NOMO-1 (cell line): ENCODE measurements at regions not wholly inside any gene's neighbourhood (a gene's known extent, or its start where the extent isn't known, plus 50 kb on each side); places are given as distances from the start of the nearest gene placed in this dataset.
"Not testable (repeated sequence)": the region's sequence is repeated elsewhere in the genome, so short reads cannot be mapped to it uniquely, and the experiment has no call there.

Experiments used
- DNase-seq, 2 experiments: peaks; one replicate each; lab custom pipeline; 2025; ENCODE audit not compliant: unreplicated experiment in 2 of 2; lab: John Stamatoyannopoulos, UW

DNA sequence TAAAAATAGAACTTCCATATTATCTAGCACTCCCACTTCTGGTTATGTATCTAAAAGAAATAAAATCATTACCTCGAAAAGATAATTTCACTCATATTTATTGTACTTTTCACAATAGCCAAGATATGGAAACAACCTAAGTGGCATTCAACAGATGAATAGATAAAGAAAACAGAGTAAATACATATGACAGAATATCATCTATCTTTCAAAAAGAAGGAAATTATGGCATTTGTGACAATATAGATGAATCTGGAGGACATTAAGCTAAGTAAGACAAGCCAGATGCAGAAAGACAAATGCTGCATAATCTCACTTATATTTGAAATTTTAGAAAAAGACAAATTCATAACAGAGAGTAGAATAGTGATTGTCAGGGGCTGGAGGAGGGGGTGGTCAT is 590.0 kb upstream of the ANO3 start:
- DNase-seq = no peak

- no peak for DNase-seq
These were observed 589.1 kb upstream of the ANO3 start for GRCh38 chr11:25742800-25743199.

DNA sequence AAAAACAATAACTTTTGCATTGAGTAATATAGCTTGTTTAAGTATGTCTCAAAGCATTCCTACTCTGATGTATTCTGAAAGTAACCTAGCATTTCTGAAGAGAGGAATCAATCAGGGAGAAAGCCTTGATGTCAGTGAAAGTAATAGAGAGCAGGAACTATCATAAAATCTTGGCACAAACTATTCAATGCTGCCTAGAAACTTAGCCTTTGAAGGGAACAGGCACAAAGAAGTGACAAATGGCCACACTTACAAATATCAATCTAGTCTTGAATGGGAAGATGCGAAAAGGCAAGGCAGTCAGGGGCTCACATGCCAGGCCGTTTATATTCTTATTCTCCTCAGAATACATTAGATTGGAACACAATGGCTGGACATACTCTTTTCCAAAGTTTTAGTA is 576.5 kb upstream of the ANO3 start:
- no peak for DNase-seq

- no peak for DNase-seq
These were observed 575.9 kb upstream of the ANO3 start for GRCh38 chr11:25755918-25756584.

DNA sequence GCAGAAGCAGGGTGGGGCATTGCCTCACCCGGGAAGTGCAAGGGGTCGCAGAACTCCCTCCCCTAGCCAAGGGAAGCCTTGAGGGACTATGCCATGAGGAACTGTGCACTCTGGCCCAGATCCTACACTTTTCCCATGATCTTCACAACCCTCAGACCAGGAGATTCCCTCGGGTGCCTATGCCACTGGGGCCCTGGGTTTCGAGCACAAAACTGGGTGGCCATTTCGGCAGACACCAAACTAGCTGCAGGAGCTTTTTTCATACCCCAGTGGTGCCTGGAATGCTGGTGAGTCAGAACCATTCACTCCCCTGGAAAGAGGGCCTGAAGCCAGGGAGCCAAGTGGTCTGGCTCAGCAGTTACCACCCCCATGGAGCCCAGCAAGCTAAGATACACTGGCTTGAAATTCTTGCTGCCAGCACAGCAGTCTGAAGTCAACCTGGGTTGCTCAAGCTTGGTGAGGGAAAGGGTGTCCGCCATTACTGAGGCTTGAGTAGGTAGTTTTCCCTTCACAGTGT is 573.7 kb upstream of the ANO3 start:
- no peak for DNase-seq

GRCh38 chr11:25766332-25767015 is 565.5 kb upstream of the ANO3 start:
- DNase-seq = no peak

DNA sequence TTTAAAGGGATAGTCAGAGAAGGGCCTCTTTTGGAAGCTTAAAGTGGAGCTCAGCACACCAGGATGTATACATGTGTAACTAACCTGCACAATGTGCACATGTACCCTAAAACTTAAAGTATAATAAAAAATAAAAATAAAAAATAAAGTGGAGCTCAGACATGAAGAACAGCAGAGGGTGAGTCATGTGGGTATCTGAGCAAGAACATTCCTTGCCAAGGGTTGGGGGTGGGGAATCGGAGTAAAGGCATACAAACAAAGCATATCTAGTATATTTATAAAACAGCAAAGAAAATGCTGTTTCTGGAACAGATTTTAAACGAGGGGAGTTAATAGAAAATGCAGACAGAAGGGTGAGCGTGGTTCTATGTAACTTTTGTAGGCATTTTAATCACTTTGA is 562.6 kb upstream of the ANO3 start:
- no peak for DNase-seq

DNA sequence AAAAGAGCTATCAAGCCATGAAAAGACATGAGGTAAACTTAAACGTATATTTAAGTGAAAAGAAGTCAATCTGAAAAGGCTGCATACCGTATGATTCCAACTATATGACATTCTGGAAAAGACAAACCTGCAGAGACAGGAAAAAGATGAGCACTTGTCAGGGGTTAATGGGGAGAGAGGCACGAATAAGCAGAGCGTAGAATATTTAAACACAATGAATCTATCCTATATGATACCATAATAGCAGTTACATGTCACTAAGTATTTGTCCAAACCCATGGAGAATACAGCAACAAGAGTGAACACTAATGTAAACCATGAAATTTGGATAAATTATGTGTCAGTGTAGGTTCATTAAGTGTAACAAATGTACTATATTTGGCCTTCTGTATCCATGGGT is 560.3 kb upstream of the ANO3 start:
- DNase-seq = no peak

- no peak for DNase-seq
These were observed 556.3 kb upstream of the ANO3 start for GRCh38 chr11:25775603-25776002.

DNA sequence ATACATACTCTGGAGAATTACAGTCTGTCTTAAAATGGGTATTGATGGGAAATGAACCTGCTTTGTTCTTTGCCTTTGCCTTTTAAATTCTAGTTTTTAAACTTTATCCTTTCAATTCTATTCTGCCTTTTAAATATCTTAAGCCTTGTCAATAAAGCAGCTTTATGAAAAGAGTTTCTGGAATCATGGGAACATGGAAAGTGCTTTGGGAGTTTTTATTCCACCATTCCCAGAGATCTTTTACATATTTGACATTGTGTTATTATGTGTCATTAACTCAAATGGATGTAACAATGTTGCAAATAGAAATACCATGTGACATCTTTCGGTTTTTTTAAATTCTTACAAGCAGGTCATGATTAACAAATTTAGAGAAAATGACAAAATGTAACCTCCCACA is 555.7 kb upstream of the ANO3 start:
- no peak for DNase-seq

GRCh38 chr11:25777343-25777742 is 554.6 kb upstream of the ANO3 start:
- no peak for DNase-seq

DNA sequence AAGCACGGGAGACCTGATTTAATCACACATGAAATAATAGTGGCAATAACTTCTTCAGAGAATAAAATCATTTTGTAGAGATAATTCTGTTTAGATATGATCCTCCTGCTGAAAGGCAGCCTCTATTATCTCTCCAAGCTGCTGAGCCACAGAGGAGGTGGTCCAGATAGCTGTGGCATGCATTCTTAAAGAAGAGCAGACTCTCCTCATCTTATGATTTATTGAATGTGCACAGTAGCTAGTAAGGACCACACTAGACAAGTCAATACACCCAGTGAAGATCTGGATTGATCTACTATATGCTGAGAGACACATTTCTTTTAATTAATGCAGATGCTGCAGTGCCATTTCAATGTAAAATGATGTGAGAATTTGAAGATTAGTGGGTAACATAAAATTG is 552.9 kb upstream of the ANO3 start:
- no peak for DNase-seq

DNA sequence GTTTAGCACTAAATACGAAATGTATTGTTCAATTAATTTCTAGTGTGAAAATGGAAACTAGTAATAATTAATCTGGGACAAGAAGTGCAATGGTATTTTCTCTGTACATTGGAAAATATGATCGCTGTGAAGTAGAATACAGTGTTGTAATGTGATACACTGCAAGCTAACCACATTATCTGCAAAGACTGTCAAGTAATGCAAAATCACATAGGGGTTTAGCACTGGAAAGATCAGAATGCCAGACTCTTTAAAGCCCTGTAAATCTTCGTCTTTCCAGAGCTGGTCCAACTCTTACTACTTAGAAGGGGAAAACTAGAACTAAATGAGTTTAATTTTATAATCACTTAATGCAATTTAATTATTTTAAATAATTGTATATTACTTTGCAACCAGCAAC is 544.5 kb upstream of the ANO3 start:
- DNase-seq = no peak

DNA sequence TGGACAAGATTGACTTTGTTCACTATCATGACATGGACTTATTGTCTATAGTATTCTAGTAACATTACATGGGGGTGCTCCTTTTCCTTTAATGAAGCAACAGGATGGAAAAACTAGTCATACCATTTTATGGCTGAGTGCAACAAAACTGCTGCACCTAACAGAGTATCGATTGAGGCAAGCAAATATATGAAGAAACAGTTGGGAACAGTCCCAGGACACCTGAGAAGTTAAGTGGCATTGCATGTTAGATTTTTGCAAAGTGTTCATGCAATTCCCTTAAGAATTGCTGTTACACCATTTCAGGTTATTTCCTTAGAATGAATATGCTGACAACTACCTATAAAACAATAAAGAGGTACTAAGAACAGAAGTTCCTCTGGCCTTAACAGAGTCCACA is 541.5 kb upstream of the ANO3 start:
- no peak for DNase-seq

- no peak for DNase-seq
These were observed 538.3 kb upstream of the ANO3 start for GRCh38 chr11:25793637-25794036.

- no peak for DNase-seq
These were observed 537.1 kb upstream of the ANO3 start for GRCh38 chr11:25794804-25795203.

GRCh38 chr11:25816411-25816810 is 515.5 kb upstream of the ANO3 start:
- DNase-seq = no peak

DNA sequence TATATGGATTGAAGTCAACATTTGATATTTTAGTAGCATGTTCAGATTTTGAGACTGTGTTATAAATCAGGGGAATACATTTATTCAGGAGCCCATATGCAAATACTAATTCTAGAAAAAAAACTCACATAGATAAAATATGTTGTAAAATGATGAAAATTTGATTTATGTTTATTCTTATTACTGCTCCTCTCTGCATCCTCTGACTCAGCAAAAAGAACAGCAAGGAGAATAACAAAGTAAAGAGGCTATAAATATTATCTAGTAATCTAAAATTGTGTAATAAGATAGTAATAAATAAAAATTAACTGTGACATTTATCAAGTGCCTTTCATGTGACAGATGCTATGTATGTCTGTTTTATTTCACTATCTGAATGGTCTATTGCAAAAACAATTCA is 507.2 kb upstream of the ANO3 start:
- DNase-seq = no peak

DNA sequence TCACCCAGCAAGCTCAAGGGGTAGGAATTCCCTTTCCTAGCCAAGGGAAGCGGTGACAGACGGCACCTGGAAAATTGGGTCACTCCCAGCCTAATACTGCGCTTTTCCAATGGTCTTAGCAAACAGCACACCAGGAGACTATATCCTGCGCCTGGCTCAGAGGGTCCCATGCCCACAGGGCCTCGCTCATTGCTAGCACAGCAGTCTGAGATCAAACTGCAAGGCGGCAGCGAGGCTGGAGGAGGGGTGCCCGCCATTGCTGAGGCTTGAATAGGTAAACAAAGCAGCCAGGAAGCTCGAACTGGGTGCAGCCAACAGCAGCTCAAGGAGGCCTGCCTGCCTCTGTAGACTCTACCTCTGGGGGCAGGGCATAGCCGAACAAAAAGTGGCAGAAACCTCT is 500.4 kb upstream of the ANO3 start:
- DNase-seq = not testable (repeated sequence)

DNA sequence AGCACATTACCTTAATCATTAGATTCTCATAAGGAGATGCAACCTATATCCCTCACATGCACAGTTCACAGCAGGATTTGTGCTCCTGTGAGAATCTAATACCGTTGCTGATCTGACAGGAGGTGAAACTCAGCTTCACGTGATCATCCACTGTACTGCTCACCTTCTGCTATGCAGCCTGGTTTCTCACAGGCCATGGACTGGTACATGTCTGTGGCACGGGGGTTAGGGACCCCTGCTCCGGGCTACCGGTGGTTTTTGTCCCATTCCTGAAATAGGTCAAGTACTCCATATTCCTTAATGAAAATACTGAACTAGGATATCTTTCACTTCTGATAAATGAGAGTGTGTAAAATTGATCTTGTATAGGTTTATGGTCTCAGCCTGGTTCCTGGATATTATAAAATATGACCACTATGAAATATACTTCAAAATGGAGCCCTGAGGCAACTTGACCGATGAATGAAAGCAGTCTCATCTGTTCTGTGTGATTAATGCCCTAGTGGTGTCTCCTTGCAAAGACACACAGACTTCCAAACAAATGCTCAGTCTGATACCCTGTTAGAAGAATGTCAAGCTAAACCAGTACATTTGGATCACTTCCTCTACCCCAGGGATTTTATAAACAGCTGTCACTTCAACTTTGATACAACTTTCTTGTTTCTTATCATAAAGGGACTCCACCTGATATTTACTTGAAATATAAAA is 492.9 kb upstream of the ANO3 start:
- DNase-seq = no peak

GRCh38 chr11:25844811-25845210 is 487.1 kb upstream of the ANO3 start:
- no peak for DNase-seq

DNA sequence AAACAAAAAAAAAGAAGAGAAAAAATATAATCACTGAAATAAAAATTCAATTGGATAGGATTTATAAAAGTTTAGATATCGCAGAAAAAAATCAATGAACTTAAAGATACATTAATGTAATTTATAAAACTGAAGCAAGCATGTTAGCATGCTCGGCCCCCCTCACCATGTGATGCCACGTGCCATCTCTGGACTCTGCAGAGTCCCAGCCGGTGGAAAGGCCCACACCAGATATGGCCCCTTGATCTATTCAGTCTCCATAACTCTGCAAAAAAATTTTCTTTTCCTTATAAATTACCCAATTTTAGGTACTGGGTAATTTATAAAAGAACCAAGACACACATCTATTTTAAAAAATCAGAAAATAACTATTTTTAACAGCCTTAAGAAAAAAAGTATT is 476.0 kb upstream of the ANO3 start:
- no peak for DNase-seq
